Gastroesophageal sphincter (tissue), 4 donors: ENCODE measurements at regions not wholly inside any gene's neighbourhood (a gene's known extent, or its start where the extent isn't known, plus 50 kb on each side); places are given as distances from the start of the nearest gene placed in this dataset.

Experiments
- ATAC-seq: fragments of 150-250 bp; one replicate; pipeline ENCODE4 v1.9.1; 2016; ENCODE audit warnings: mild to moderate bottlenecking, moderate library complexity
- H3K27ac ChIP-seq, 4 donors: fragments of 200-600 bp; sonication (generic) in 3 of 4; 1 replicate in 3 of 4; 2 replicates in 1 of 4; pipeline ENCODE4 v1.5.1; 2016 to 2019
- H3K27me3 ChIP-seq: fragments of 200-600 bp; sonication (generic); one replicate; pipeline ENCODE4 v1.5.1; 2019
- H3K36me3 ChIP-seq, 2 donors: fragments of 200-600 bp; sonication (generic); one replicate each; pipeline ENCODE4 v1.5.1; 2019; ENCODE audit warnings: control low read depth in 1 of 2
- H3K4me1 ChIP-seq, 3 donors: fragments of 200-600 bp; sonication (generic); 1 replicate in 2 of 3; 2 replicates in 1 of 3; pipeline ENCODE4 v1.5.1; 2016 to 2019; ENCODE audit warnings: control low read depth in 2 of 3
- H3K4me3 ChIP-seq, 2 donors: fragments of 200-600 bp; sonication (generic); one replicate each; pipeline ENCODE4 v1.5.1; 2019; ENCODE audit warnings: mild to moderate bottlenecking in 1 of 2, moderate library complexity in 1 of 2
- H3K9me3 ChIP-seq, 3 donors: fragments of 200-600 bp; sonication (generic); one replicate each; pipeline ENCODE4 v1.5.1; 2017 to 2019; ENCODE audit warnings: control low read depth in 2 of 3
- EP300 ChIP-seq: sonication (generic); formaldehyde crosslinking; IDR thresholded peaks from one replicate; pipeline ENCODE4 v1.6.1; 2017; ENCODE audit warnings: antibody characterized with exemption, mild to moderate bottlenecking
- POLR2A ChIP-seq, 2 donors: fragments of 450-650 bp; IDR thresholded peaks; one replicate each; pipeline ENCODE4 v1.6.1; 2017; ENCODE audit warnings: antibody characterized with exemption in 2 of 2, mild to moderate bottlenecking in 2 of 2, moderate library complexity in 1 of 2
- POLR2AphosphoS5 ChIP-seq: sonication (generic); formaldehyde crosslinking; IDR thresholded peaks from one replicate; pipeline ENCODE4 v1.6.1; 2017; ENCODE audit warnings: antibody characterized with exemption
- WGBS, 2 donors: methylation state at CpG; one replicate each; pipeline ENCODE4 v1.1.5; 2018; ENCODE audit warnings: low coverage in 1 of 2; 5-methylcytosine and 5-hydroxymethylcytosine counted together
- TF ChIP-seq, protein P1 (sequence below), 4 experiments: fragments of 200-600 bp in 2 of 4; fragments of 450-650 bp in 2 of 4; sonication (generic) in 1 of 4; IDR thresholded peaks; one replicate each; pipeline ENCODE4 v1.5.1; 2017 to 2019; ENCODE audit warnings: antibody characterized with exemption in 4 of 4, mild to moderate bottlenecking in 2 of 4, moderate library complexity in 2 of 4

- Histone ChIP-seq H3K4me3 (no peak overlapping the region), H3K4me1 (no peaks in the 10 kb centered on the region), H3K9me3 (peaks cover 0 to 4% (median 0%) of the 10 kb centered on the region in 3 donors), H3K27me3 (peaks cover 3% of the 10 kb centered on the region), H3K27ac (no peak overlapping the region), H3K36me3 (no peaks in the 10 kb centered on the region)
- ATAC-seq, result no peak
- no peak for TF ChIP-seq POLR2AphosphoS5
- TF ChIP-seq EP300, result no peak
- TF ChIP-seq, protein P1, sequence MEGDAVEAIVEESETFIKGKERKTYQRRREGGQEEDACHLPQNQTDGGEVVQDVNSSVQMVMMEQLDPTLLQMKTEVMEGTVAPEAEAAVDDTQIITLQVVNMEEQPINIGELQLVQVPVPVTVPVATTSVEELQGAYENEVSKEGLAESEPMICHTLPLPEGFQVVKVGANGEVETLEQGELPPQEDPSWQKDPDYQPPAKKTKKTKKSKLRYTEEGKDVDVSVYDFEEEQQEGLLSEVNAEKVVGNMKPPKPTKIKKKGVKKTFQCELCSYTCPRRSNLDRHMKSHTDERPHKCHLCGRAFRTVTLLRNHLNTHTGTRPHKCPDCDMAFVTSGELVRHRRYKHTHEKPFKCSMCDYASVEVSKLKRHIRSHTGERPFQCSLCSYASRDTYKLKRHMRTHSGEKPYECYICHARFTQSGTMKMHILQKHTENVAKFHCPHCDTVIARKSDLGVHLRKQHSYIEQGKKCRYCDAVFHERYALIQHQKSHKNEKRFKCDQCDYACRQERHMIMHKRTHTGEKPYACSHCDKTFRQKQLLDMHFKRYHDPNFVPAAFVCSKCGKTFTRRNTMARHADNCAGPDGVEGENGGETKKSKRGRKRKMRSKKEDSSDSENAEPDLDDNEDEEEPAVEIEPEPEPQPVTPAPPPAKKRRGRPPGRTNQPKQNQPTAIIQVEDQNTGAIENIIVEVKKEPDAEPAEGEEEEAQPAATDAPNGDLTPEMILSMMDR (IDR thresholded peaks at IDR 0.05), result no peak
- no peak for TF ChIP-seq POLR2A (IDR thresholded peaks at IDR 0.05)
- 50% methylated on average over 1 of the region's 1 CpG; no CpG with 5 or more reads in 1 of the 2 donors for WGBS, 2 donors
These were observed 150.4 kb upstream of the IRX5 start for GRCh38 chr16:54780266-54780665.

GRCh38 chr16:54779549-54779948 is 151.1 kb upstream of the IRX5 start:
- TF ChIP-seq EP300, result no peak
- TF ChIP-seq, protein P1 (IDR thresholded peaks at IDR 0.05), result no peak
- TF ChIP-seq POLR2A (IDR thresholded peaks at IDR 0.05), result no peak
- no peak for TF ChIP-seq POLR2AphosphoS5
- H3K36me3 ChIP-seq, result no peaks in the 10 kb centered on the region
- no peaks in the 10 kb centered on the region for H3K4me1 ChIP-seq
- H3K9me3 ChIP-seq, result no peaks in the 10 kb centered on the region
- no peak overlapping the region for H3K4me3 ChIP-seq
- no peak for ATAC-seq
- no peaks in the 10 kb centered on the region for H3K27me3 ChIP-seq
- no peak overlapping the region for H3K27ac ChIP-seq

DNA sequence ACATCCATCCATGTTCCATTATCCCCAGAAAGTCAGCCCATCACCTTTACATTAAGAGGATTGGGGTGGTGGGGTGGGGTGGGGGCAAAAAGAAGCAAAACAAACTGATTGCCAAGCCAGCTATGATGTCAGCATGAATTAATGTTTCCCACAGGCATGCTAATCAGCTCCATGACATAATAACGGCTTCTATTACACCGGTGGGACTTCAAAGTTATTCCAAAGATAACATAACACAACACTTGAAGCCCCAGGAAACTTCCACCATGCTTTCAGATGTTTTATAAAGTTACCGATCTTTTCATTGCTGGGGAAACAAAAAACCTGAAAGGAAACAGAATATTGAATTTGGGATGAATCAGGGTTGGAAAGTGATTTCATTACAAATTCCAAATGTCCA is 155.9 kb upstream of the IRX5 start:
- Histone ChIP-seq H3K27me3 (no peaks in the 10 kb centered on the region), H3K9me3 (peaks cover 0 to 15% (median 0%) of the 10 kb centered on the region in 3 donors), H3K27ac (no peak overlapping the region), H3K4me3 (no peak overlapping the region), H3K4me1 (no peaks in the 10 kb centered on the region), H3K36me3 (no peaks in the 10 kb centered on the region)
- WGBS, 2 donors, result 52 to 67% methylated on average over 1 to 3 of the region's 3 CpGs
- ATAC-seq, result no peak
- TF ChIP-seq POLR2A (IDR thresholded peaks at IDR 0.05), result no peak
- no peak for TF ChIP-seq POLR2AphosphoS5
- TF ChIP-seq, protein P1 (IDR thresholded peaks at IDR 0.05), result no peak
- TF ChIP-seq EP300, result no peak

GRCh38 chr16:54772400-54772799 is 158.3 kb upstream of the IRX5 start:
- H3K27me3 ChIP-seq, result no peaks in the 10 kb centered on the region
- H3K27ac ChIP-seq, result no peak overlapping the region
- H3K4me3 ChIP-seq, result no peak overlapping the region
- no peaks in the 10 kb centered on the region for H3K36me3 ChIP-seq
- H3K9me3 ChIP-seq, result peaks cover 0 to 17% (median 0%) of the 10 kb centered on the region in 3 donors
- no peaks in the 10 kb centered on the region for H3K4me1 ChIP-seq
- TF ChIP-seq POLR2A (IDR thresholded peaks at IDR 0.05) (no peak), EP300 (no peak)
- TF ChIP-seq, protein P1 (IDR thresholded peaks at IDR 0.05), result no peak
- WGBS, 2 donors, result 96 to 98% methylated on average over 4 of the region's 4 CpGs
- no peak for ATAC-seq

DNA sequence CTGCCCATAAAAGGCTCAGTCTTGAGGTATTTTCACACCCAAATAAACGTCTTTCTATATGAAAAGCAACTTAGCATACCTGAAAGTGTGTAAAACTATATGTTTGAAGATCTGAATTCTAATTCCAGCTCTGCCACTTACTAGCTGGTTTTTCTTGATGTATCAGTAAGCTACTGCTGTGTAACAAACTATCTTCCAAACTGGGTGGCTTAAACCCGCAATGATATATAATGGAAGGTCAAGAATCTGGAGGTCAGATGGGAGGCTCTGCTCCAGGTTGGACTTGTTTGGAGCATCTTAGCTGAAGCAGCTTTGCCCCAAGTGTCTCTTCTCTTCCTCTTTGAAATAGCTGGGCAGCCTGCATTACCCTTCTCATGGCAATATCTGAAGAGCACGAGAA is 164.3 kb upstream of the IRX5 start:
- H3K36me3 ChIP-seq, result no peaks in the 10 kb centered on the region
- H3K9me3 ChIP-seq, result peaks cover 0 to 21% (median 0%) of the 10 kb centered on the region in 3 donors
- 68 to 79% methylated on average over 3 of the region's 3 CpGs for WGBS, 2 donors
- no peaks in the 10 kb centered on the region for H3K4me1 ChIP-seq
- TF ChIP-seq, protein P1 (IDR thresholded peaks at IDR 0.05), result no peak
- TF ChIP-seq POLR2AphosphoS5 (no peak), EP300 (no peak), POLR2A (IDR thresholded peaks at IDR 0.05) (no peak)
- no peak for ATAC-seq
- peaks cover under 1% of the 10 kb centered on the region for H3K27me3 ChIP-seq
- no peak overlapping the region for H3K4me3 ChIP-seq
- H3K27ac ChIP-seq, result no peak overlapping the region
